ENCODE measurements at regions not wholly inside any gene's neighbourhood (a gene's known extent, or its start where the extent isn't known, plus 50 kb on each side); places are given as distances from the start of the nearest gene placed in this dataset.

DNA sequence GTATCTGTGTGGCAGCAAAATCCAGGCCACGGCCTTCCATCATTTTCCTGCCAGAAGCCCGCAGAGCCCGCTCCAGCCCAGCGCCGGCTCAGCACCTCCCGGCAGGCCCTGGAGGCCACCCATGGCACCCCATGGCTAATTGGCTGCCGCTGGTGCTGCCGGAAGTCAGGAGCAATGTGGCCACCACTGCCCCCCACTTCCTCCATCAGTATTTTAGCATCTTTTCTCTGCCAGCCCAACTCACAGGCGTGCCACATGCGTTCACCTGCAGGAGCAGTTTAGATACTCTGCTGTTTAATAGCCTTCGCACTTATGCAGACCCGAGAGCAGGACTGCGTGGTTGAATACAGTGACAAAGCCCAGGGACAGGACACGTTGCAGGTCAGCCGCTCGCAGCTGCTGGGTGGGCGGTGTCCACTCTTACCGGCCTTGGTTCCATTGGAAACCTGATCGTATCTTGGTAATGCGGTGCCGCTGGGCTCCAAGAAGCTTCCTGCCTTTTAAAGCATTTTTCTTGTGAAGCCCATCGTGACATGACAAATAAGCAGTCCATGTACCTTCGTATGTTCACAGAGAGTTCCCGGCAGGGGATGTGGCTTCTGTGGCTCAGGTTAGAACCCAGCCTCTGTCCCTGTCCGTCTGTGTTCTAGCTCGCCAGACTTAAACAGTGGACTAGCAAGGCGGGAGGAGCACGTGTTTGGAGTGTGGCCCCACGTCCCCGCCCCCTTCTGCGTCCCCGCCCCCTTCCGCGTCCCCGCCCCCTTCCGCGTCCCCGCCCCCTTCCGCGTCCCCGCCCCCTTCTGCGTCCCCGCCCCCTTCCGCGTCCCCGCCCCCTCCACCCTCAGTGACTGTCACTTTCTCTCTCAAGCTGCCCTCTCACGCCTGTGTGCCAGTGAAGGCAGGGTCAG, 162.0 kb upstream of the SOX1 start (continued):
- no peak for TF ChIP-seq TBL1XR1 (IDR thresholded peaks at IDR 0.05; ENCODE audit: low read depth, low read length)
- no peak for TF ChIP-seq ZNF622 (IDR thresholded peaks at IDR 0.05)

DNA sequence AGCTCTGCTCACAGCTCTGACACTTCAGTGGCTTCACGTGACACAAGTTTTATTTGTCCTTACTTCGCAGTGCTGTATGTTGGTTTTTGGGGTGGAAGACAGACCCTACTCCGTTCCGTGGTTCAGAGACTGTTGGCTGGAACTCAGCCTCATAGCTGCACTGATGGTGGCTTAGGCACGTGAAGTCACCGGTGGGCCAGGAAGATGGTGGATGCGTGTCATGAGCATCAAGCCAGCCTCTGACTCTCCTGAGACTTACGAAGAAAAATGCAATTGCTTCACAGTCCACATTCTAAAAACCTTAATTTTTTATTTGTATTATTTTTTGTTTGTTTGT, 161.4 kb upstream of the SOX1 start:
- Histone ChIP-seq H4K20me1 (ENCODE audit: control insufficient read depth, insufficient read depth) (no peaks in the 10 kb centered on the region), H3K4me2 (ENCODE audit: control insufficient read depth, insufficient read depth) (no peak overlapping the region), H3K36me3 (ENCODE audit: control insufficient read depth in 2 of 2, insufficient read depth in 2 of 2, low read length in 1 of 2) (no peaks in the 10 kb centered on the region), H3K27ac (ENCODE audit: control insufficient read depth, insufficient read depth) (no peak overlapping the region), H3K4me3 (no peak overlapping the region), H3K4me1 (ENCODE audit: control insufficient read depth, insufficient read depth, low read length) (no peaks in the 10 kb centered on the region), H3K9ac (ENCODE audit: control insufficient read depth, insufficient read depth, low read length) (no peak overlapping the region), H3K27me3 (replicated peaks in 1 of 2; ENCODE audit: control insufficient read depth in 2 of 2, insufficient read depth in 2 of 2, low read length in 1 of 2) (no peaks in the 10 kb centered on the region), H3K9me3 (replicated peaks; ENCODE audit: control insufficient read depth, insufficient read depth, low read length) (no peaks in the 10 kb centered on the region), H3K79me2 (ENCODE audit: control insufficient read depth, insufficient read depth, low read length) (no peaks in the 10 kb centered on the region), H2AFZ (ENCODE audit: control insufficient read depth, low read depth, low read length) (no peak overlapping the region)
- DNase-seq (ENCODE audit: low read depth, low spot score) (no peak), FAIRE-seq (no peak), ATAC-seq (no peak)
- BruUV-seq (replicated peaks) = no TSS peak
- 80% methylated on average over 7 of the region's 8 CpGs for WGBS (ENCODE audit: insufficient coverage, insufficient replicate concordance, low lambda C conversion rate, missing lambda C conversion rate)
- in situ Hi-C loops (cut with MboI) = no loop called here
- ChIA-PET SMC1A (ENCODE audit: uncharacterized antibody, unreplicated experiment) (no interaction called here), RAD21 (ENCODE audit: unreplicated experiment) (no interaction called here), POLR2A (no interaction called here), CTCF (no interaction called here)
- no peak for TF ChIP-seq SREBF2 (IDR thresholded peaks at IDR 0.05; ENCODE audit: low read length)
- TF ChIP-seq BRCA1 (IDR thresholded peaks at IDR 0.05; ENCODE audit: low read depth, low read length) = no peak
- no peak for TF ChIP-seq NBN (IDR thresholded peaks at IDR 0.05)
- TF ChIP-seq PKNOX1 (IDR thresholded peaks at IDR 0.05) = no peak
- TF ChIP-seq POLR2A (IDR thresholded peaks at IDR 0.05; ENCODE audit: low read depth, low read length) = no peak
- no peak for TF ChIP-seq RELA (IDR thresholded peaks at IDR 0.05; ENCODE audit: borderline replicate concordance, partially characterized antibody)
- TF ChIP-seq SMAD1 (IDR thresholded peaks at IDR 0.05; ENCODE audit: low read depth, partially characterized antibody) = no peak
- TF ChIP-seq EZH2 (IDR thresholded peaks at IDR 0.05; ENCODE audit: borderline replicate concordance, control insufficient read depth, low read depth, low read length) = no peak
- no peak for TF ChIP-seq POLR2AphosphoS5 (IDR thresholded peaks at IDR 0.05; ENCODE audit: low read length)
- TF ChIP-seq NRF1 (conservative IDR thresholded peaks at IDR 0.05; ENCODE audit: low read depth, low read length) = no peak
- TF ChIP-seq, protein P1, sequence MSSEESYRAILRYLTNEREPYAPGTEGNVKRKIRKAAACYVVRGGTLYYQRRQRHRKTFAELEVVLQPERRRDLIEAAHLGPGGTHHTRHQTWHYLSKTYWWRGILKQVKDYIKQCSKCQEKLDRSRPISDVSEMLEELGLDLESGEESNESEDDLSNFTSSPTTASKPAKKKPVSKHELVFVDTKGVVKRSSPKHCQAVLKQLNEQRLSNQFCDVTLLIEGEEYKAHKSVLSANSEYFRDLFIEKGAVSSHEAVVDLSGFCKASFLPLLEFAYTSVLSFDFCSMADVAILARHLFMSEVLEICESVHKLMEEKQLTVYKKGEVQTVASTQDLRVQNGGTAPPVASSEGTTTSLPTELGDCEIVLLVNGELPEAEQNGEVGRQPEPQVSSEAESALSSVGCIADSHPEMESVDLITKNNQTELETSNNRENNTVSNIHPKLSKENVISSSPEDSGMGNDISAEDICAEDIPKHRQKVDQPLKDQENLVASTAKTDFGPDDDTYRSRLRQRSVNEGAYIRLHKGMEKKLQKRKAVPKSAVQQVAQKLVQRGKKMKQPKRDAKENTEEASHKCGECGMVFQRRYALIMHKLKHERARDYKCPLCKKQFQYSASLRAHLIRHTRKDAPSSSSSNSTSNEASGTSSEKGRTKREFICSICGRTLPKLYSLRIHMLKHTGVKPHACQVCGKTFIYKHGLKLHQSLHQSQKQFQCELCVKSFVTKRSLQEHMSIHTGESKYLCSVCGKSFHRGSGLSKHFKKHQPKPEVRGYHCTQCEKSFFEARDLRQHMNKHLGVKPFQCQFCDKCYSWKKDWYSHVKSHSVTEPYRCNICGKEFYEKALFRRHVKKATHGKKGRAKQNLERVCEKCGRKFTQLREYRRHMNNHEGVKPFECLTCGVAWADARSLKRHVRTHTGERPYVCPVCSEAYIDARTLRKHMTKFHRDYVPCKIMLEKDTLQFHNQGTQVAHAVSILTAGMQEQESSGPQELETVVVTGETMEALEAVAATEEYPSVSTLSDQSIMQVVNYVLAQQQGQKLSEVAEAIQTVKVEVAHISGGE (CRISPR knock-in tag; IDR thresholded peaks at IDR 0.05) = no peak
- TF ChIP-seq, protein P2, sequence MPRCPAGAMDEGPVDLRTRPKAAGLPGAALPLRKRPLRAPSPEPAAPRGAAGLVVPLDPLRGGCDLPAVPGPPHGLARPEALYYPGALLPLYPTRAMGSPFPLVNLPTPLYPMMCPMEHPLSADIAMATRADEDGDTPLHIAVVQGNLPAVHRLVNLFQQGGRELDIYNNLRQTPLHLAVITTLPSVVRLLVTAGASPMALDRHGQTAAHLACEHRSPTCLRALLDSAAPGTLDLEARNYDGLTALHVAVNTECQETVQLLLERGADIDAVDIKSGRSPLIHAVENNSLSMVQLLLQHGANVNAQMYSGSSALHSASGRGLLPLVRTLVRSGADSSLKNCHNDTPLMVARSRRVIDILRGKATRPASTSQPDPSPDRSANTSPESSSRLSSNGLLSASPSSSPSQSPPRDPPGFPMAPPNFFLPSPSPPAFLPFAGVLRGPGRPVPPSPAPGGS (IDR thresholded peaks at IDR 0.05; ENCODE audit: borderline replicate concordance, insufficient read depth, low read depth, low read length, poor library complexity, severe bottlenecking) = no peak
- TF ChIP-seq POLR2AphosphoS2 (IDR thresholded peaks at IDR 0.05; ENCODE audit: low read depth, low read length) = no peak
- TF ChIP-seq NR2C2 (IDR thresholded peaks at IDR 0.05; ENCODE audit: borderline replicate concordance, control insufficient read depth, insufficient read length, low read depth) = no peak
- TF ChIP-seq MTA2 (IDR thresholded peaks at IDR 0.05; ENCODE audit: low read depth) = no peak
- intact Hi-C loops (cut with micrococcal nuclease; ENCODE audit: unreplicated experiment) = no loop called here

Data from GM12878 (cell line).